Stimulated activated CD4-positive, alpha-beta T cell treated with anti-CD3 and anti-CD28 coated beads, Interleukin-15, amount 100 ng/mL, for 1 hour (primary cell): ENCODE measurements at regions not wholly inside any gene's neighbourhood (a gene's known extent, or its start where the extent isn't known, plus 50 kb on each side); places are given as distances from the start of the nearest gene placed in this dataset.

Source experiments
- DNase-seq, 2 donors: peaks; one replicate each; pipeline ENCODE4 v3.0.0-alpha.2; 2020; ENCODE audit warnings: low read depth in 1 of 2, low spot score in 1 of 2

DNA sequence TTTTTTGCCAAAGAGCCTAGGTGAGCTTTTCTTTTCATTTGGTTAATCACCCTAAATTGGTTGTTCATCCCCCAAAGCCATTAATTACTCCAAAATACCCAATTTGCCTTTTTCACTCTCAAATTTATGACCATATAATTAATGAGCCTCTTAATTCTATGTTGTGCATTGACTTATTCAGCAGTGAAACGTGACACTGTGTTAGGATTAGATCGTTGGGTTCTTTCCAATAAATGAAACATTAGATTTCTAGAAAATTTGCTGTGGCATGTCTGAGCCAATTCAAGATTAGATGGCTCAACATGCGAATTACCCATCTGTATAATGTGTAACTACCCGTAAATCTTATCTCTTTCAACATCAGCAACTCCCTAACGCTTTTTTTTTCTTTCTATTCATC is 273.4 kb downstream of the BMP4 start:
- no peak for DNase-seq

DNA sequence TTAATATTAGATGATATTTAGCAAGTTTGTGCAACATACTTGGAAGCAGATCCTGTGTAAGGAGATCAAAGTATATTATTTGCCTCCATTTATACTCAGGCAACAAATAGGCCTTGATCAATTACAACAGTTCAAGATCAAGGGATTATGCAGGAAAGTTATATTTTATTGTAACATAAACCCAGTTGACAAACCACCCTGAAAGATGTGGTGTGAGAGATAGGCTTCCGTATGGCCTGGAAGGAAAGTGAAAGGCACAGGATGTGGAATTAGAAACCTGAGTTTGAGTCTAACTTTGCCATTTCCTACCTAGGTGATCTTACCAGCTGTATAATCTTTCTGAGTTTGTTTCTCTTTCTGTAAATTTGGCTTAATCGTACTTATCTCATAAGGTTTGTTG is 284.1 kb downstream of the BMP4 start:
- DNase-seq, result no peak

DNA sequence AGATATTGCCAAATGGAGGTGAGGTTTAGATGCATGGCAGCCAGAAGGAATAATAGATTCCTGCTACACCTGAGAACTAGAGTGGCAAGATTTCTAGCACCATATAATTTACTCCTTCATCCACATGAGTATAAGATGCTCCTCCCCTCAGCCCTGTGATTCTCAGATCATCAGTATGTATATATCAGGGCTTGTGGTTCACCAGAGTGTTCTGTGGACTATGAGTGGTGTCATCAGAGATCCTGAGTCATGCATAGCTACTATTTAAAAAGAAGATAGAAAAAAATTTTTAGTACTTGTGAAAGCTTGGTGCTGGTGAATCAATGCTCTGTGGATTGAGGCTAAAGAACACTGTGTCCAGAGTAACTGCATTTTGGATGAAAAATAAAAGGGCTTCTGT is 285.9 kb downstream of the BMP4 start:
- no peak for DNase-seq

DNA sequence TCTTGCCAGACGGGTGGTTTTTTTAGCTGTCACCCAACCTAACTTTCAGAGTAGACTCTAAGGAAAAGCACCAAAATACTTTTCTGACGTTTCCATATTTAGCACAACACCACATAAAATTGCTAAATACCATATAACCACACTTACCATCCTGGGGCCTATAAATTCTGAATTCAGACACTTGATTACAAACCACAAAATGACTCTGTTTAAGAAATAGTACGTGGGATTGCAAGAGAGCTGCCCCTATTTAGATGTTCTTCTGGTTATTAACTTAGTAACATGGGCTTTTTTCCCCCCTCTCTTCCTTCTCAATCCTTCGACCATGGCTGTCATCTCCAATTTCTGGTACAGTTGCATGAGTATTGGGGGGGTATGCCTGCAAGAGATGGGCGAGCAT is 287.7 kb downstream of the BMP4 start:
- DNase-seq, result no peak

DNA sequence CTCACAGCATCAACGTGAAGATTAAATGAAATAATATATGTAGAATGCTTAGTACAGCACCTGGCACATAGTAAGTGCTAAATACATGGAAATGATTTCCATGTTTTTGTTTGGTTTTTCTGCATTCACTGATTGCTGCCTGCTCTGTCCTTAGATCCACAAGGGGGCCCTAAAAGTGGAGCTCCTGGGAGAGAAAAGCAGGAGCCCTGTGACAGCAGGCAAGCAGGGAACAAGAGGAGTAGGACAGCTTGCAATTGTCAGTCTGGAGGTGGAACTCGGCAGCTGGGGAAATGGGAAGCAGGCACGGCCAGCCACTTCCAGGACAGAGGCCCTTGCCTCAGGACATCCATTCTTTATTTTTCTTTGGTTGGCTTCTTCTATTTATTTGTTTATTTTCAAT is 292.9 kb downstream of the BMP4 start:
- no peak for DNase-seq

DNA sequence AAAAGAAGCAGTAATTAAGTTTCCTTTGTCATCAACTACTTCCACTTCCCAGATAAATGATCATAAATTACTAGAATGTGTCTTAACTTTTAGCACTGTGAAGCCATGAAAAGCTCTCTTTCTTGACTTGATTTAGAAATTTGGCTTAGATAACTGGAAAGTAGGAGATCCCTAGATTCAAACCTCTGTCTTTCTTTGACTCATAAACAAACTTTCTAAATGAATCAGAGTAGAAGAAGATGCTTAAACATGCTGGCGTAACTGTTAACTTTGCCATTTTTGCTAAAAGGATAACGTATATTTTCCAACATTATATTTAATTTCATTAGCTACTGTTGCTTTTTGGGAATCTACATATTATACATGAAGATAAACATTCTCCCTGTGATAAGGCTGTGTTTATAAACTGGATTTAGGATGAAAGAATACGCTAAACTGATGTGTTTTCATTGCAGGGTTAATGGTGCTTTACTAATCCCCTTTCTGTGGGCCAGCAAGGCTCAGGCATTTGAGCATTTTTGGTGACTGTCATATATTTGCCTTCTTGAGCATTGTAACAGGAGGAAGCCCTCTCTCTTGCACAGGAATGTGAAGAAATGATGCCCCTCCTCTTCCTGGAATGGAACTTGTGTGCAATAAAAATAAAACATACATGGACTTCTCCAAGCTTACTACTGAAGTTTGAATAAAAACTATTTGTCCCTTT is 301.4 kb downstream of the BMP4 start:
- DNase-seq, result no peak

DNA sequence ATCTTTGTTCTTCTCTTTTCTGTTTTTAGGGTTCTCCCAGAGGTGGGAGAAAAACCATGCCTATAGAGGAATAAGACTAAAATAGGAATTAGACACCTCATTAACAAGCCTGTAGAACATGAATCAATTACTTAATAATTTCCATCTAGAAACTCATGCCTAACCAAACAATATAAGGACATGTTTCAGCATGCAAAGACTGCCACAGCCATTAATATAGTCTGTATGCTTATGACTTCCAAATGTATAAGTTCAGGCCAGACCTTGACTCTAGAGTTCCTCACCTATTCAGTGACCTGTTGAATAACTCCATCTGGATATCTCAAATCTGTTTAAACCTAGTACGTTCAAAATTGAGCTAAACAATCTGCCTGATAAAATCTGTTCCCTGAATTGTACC is 304.6 kb downstream of the BMP4 start:
- DNase-seq, result no peak

DNA sequence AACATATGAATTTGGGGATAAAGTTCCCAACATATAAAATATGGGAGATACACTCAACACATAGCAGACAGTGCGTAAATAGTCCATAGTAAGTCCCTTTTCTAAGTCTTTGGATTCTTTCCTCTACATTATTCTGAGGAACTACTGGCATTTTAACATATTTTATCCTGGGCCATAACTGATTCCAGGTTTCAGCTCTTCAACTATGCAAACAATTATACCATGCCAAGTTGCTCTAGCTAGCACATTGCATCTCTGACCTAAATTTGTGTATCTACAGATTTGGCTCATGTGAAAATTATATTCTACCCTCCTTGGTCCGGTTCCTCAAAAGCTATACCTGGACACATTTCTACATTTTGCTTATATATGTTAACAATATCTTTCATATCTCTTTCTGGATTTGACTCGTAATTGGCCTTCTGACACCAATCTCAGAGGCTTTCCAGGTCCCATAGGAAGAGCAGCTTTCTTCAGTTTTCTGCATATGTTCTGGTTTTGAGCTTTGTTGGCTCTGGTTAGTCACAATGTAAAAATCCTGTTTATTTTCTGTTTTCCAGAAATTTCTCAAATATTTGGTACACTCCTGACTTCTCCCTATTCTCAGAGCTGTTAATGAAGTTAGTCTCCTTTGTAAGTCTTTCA is 305.4 kb downstream of the BMP4 start:
- no peak for DNase-seq

DNA sequence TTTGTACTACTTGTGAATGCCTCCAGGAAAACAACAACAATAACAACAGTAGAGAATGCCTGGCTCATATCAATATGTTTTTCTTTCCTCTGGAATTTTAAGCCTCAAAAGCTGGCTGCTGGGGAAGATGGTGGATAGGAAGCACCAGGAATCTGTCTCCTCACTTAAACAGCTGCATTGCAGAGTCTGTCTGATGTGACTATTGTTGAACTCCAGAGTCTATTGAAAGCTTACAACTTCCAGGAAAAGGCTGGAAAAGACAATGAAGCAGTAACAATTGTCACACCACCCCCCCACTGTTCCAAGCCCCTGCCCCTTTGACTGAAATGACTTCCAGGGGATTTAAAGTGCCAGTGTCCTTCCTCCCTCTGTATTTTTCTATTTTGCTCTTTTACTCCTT is 309.7 kb downstream of the BMP4 start:
- no peak for DNase-seq

DNA sequence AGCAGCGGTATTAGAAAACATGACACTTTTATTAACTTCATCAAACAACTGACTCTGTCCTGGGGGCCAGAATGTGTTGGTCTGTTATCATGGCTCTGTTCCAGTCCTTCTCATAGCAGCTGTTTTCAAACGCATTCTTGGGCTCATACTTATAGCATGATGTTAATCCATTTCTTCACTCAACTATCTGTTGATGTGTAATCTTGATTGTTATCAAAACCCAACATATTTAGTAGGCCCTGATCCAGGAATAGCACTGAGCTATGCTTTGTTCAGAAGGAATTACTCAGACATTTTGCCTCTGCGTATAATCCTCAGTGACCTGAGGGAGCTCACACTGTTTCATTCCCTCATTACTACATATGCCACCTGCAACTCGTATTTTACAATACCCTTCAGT is 315.9 kb downstream of the BMP4 start:
- no peak for DNase-seq

DNA sequence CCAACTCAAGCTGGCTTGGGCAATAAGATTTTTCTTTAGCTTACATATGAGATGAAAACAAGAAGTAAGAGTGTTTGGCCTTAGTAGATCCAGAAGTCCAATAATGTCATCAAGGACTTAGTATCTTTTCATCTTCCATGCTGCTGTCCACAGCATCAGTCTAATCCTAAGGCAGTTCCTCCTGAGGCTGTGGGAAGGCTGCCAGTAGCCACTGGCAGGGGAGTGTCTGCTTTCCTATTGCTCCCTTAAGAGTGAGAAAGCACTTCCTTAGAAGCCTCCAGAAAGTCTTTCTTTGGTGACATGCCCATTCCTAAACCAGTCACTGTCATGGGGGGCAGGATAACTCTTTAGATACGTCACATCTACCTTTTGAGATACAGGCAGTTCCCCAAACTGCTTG is 317.7 kb downstream of the BMP4 start:
- DNase-seq, result no peak

DNA sequence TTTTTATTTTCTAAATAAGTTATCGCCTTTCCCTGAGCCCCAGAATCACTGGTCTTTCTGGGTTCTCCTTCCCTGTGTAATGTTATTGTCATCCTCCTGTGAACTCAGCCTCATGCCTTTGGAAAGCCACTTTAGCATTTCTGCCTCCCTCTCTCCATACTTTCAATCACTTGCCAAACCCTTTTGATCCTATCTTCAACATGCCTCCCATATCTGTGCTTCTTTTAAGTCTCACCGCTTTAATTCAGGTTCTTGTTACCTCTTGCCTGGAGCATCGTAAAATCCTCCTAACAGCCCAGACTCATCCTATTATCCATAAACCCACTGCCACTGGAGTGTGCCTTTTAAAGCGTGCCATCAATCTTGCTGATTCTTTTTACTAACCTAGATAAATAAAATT is 321.8 kb downstream of the BMP4 start:
- DNase-seq, result no peak

DNA sequence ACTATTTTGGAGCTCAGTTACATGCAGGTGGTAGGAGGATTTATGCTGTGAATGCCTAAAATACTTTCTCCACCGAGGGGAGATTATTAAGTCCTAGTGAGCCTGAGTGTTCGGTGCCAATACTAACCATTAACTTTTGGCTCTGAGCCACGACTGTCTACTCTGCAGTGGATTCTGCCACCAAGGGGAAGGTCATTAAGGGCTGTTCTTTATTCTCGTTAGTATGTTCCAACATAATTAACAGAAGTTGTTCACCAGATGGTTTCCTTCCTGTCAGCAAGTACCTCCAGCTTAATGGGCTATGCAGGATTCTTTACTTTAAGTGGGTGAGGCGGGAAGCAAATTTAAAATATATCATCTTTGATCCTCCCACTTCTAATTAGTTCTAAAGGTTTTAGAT is 326.3 kb downstream of the BMP4 start:
- no peak for DNase-seq

DNA sequence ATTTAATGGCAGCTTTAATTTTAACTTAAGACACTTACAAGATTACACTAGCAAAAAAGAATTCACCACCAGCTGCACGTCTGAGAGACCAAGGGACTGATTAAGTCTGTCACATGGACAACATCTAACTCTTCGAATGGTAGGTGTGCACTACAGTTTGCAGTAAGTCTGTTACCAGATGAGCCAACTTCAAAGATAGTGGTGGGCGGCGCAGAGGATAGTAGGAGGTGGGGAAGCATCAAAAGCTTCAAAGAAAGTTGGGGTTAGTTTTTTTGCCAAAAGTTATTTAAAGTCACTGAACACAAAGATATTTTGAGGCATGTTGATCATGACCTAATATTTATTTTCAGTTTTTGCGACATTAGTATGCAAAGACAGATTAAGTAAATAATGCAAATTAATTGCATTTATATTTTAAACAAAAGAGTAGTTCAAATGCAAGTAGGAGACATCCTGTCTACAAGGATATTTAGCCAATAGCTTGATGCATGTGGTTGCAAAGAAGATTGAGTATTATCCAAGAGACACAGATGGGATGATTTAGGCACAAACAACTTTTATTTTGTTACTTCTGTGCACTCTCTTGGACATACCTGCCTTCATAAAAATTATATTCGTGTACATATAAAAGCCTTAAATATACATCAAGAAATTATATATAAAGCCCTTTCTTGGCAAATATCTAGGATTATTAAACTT is 327.7 kb downstream of the BMP4 start:
- no peak for DNase-seq

DNA sequence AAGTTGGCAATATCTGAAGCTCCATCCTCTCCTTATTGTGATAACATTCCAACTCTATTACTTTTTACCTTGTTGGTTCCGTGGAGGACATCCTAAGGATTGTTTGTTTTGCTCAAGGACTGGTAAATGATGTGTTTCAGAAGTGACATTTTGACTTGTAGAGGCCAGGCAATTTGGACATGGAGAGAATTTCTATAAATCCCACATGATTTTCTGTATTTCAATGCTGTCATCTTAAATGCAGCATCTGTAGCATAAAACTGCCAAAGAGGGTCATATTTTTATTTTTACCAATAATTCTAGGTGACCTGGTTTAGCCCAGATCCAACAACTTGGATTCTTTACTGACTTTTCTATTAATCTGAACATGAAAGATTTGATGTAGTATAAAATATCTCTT is 328.4 kb downstream of the BMP4 start:
- DNase-seq, result no peak

DNA sequence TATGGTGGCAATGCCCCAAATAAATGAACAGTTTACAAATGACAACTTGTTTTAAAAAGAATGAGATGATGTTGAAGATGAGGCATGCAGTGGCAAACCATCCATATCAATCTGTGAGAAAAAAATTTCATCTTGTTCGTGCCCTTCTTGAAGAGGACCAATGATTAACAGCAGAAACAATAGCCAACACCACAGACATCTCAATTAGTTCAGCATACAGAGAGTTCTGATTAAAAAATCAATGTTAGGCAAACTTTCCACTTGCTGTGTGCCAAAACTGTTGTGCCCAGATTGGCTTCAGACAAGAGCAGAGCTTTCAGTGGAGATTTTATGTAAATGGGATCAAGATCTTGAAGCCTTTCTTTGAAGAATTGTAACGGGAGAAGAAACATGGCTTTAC is 329.9 kb downstream of the BMP4 start:
- no peak for DNase-seq

DNA sequence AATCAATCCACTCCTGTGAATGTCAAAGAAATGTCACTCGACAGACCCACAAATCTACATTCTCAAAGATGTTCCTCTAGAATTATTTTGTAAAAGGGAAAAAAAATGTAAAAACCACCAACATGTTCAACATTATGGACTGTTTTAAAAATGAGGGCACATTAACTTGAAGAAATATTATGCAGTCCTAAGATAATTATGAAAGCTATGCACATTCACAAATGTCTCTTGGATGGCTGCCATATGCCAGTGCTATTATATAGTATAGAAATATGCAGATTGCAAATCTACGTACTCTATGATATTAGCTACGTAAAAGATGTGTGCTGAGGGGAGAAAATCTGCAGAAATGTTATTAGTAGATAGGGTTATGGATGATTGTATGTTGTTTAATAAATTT is 334.2 kb downstream of the BMP4 start:
- no peak for DNase-seq

DNA sequence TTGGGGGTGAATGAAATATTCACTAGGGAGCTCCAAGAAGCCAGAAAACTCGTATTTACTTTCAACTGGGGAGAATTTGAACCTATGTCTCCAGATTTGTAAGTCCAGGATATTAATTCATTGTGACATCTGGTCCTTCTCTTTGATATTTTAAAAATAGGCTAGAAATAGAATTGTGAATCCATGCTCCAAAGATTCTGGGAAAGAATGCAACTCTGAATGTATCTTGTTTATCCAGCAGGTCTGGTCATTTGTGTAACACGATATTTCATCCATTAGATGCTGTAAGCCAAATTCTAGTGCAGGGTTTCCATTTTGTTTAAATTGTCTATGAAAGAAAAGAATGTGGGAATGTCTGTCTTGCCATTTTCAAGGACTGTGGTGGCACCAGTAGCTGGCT is 334.7 kb downstream of the BMP4 start:
- no peak for DNase-seq

DNA sequence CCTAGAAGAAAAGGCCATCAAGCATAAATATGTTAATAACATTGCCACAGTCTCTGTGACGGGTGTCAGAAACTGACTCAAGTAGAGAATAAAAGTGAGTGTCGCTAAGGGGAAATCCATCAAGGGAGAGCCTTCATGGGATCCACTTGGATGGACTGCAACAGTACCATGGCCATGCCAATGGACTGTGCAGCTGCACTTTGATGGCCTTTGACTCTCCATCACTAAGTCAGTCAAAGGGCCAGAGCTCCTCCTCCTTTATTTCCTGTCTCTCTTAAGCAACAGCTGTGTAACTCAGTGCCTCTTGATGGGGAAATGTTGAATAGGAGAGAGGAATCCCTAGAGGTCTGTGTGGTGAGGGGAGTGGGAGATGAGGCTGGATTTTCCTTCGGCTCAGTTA is 335.2 kb downstream of the BMP4 start:
- DNase-seq, result no peak

DNA sequence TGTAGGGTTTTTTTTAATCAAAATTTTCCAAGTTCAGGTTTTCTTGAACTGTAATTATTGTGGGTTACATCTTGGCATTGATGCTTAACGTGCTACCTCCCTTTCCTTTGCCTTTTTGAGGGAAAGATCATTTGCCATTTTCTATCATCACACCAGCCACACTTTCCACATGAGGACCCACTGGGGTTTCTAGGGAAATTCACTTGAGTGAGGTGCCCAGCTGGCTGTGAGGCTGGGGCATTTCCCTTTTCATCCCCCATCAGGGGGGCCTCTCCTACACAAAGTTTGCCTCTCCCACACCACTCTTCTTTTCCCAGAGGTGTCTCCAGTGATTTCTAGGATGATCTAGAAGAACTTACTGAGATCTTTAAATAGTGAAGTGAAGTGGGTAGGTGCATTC is 335.7 kb downstream of the BMP4 start:
- DNase-seq, result no peak

DNA sequence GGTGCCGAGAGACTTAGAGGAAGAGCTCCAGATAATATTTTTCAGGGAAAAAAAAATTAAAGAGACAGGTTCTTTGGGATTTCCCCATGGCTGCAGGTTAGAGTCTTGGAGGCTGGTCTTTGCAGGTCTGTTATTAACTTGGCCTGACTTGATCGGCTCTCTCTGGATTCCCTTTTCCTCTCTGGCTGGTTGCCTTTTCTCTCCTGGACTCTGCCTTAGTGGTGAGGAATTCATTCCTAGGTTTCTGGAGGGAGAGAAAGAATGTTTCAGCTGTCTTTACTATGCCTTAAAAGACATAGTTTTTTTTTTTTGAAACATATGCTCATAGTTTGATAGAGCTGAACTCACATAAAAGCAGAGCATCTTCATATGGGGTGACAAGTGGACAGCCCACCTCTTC is 336.3 kb downstream of the BMP4 start:
- DNase-seq, result no peak

DNA sequence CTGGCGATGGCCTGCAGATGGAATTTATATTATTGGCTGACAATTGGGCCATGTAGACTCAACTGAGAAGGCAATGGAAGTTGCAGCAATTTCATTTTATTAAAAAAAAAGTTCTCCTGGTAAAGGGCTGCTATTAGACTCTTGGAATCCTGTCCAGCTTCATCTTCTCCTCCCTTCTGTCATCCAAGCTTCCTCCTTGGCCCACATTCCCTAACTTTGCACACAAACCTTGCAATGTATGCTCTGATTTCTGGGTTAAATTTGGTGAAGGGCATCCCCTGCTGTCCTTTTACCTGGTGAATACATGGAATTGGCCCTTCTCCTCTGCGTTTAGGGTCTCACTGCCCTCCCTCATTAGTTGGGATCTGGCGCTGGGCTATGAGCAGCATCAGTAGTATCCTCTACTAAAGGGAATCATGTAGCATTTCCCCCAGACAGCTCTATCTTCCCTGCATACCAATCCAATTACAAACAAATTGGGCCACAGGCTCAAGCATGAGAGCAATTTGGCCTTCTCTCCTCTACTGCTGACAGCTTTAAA is 336.9 kb downstream of the BMP4 start:
- no peak for DNase-seq
